Spleen (tissue), 7 donors: ENCODE measurements at regions not wholly inside any gene's neighbourhood (a gene's known extent, or its start where the extent isn't known, plus 50 kb on each side); places are given as distances from the start of the nearest gene placed in this dataset.

Experiments
- POLR2A ChIP-seq, 3 donors: fragments of 450-650 bp; IDR thresholded peaks; one replicate each; pipeline ENCODE4 v1.5.1; 2017; ENCODE audit warnings: antibody characterized with exemption in 3 of 3, mild to moderate bottlenecking in 1 of 3
- POLR2AphosphoS5 ChIP-seq, 3 donors: sonication (generic); formaldehyde crosslinking; IDR thresholded peaks; one replicate each; pipeline ENCODE4 v1.5.1; 2017; ENCODE audit warnings: antibody characterized with exemption in 3 of 3
- TF ChIP-seq, protein P1 (sequence below), 11 experiments: fragments of 200-600 bp in 7 of 11; fragments of 450-650 bp in 4 of 11; sonication (generic) in 4 of 11; IDR thresholded peaks in 8 of 11; conservative IDR thresholded peaks in 3 of 11; 1 replicate in 7 of 11; 2 replicates in 4 of 11; pipeline versions ENCODE4 v1.4.0 to v1.8.0; 2016 to 2021; ENCODE audit warnings: antibody characterized with exemption in 11 of 11, inconsistent platforms in 4 of 11, mild to moderate bottlenecking in 1 of 11
- donor health status: DM: no; HTN: no; CAD: no; lungs with moderate emphysema.
- donor health status: DM: no; HTN: no; CAD: no.
- donor health status: DM: no; HTN: no; CAD: no.

DNA sequence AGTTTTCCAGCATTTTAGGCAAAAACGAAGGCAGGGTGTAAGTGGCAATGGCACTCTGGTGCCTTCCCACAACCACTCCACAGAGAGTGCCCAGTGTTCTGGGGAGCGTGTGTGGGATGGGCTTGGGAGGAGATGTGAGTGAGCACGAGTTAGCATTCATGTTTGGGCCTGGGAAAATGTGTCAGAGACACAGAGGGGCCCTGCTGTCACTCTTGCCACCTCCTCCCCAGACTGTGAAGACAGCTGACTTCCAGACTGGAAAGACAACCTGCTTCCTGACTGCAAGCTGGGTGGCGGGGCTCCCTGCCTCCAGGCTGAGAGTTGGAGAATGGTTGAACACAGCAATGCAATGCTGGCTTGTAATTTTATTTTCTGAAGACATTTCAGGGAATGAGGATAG lies 454.5 kb upstream of the ZMIZ1 start:
- TF ChIP-seq POLR2A (IDR thresholded peaks at IDR 0.05) (no peak), POLR2AphosphoS5 (IDR thresholded peaks at IDR 0.05) (no peak)
- TF ChIP-seq, protein P1, sequence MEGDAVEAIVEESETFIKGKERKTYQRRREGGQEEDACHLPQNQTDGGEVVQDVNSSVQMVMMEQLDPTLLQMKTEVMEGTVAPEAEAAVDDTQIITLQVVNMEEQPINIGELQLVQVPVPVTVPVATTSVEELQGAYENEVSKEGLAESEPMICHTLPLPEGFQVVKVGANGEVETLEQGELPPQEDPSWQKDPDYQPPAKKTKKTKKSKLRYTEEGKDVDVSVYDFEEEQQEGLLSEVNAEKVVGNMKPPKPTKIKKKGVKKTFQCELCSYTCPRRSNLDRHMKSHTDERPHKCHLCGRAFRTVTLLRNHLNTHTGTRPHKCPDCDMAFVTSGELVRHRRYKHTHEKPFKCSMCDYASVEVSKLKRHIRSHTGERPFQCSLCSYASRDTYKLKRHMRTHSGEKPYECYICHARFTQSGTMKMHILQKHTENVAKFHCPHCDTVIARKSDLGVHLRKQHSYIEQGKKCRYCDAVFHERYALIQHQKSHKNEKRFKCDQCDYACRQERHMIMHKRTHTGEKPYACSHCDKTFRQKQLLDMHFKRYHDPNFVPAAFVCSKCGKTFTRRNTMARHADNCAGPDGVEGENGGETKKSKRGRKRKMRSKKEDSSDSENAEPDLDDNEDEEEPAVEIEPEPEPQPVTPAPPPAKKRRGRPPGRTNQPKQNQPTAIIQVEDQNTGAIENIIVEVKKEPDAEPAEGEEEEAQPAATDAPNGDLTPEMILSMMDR (IDR thresholded peaks at IDR 0.05 in 8 of 11, conservative IDR thresholded peaks at IDR 0.05 in 3 of 11) = no peak
